ENCODE measurements at regions not wholly inside any gene's neighbourhood (a gene's known extent, or its start where the extent isn't known, plus 50 kb on each side); places are given as distances from the start of the nearest gene placed in this dataset.

DNA sequence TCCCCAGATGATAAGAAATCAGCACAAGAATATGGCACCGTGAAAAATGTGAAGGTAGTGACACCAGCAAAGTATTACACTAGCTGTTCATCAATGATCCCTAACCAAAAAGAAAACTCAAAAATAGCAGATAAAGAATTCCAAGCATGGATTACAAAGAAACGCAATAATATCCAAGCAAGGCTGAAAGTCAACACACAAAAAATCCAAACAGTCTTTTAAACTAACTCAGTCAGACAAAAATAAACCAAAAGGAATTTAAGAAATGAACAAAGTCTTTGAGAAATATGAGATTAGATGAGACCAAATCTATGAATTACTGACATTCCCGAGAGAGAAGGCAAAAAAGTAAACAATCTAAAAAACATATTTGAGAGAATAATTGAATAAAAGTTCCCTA is 976.1 kb upstream of the MAP3K7 start:
- no peak overlapping the region for H3K27ac ChIP-seq (ENCODE audit: low read depth in 1 of 3, low read length in 2 of 3)
- WGBS, 3 donors, result 69 to 74% (median 74%) methylated on average over 3 of the region's 3 CpGs
- no peaks in the 10 kb centered on the region for H3K36me3 ChIP-seq (ENCODE audit: control insufficient read depth in 3 of 3, insufficient read depth in 2 of 3, low read depth in 1 of 3, low read length in 3 of 3)
- no peaks in the 10 kb centered on the region for H3K4me1 ChIP-seq (ENCODE audit: control insufficient read depth in 3 of 3, insufficient read depth in 2 of 3, low read depth in 1 of 3, low read length in 2 of 3)
- H3K9me3 ChIP-seq (ENCODE audit: control insufficient read depth in 2 of 2, insufficient read depth in 1 of 2, low read depth in 1 of 2, low read length in 1 of 2), result peaks cover 0 to 8% of the 10 kb centered on the region in 2 donors
- no peak overlapping the region for H3K4me3 ChIP-seq (ENCODE audit: low read depth in 1 of 3, low read length in 3 of 3)
- no peaks in the 10 kb centered on the region for H3K27me3 ChIP-seq (ENCODE audit: control insufficient read depth in 3 of 3, insufficient read depth in 3 of 3, low read length in 3 of 3)
- DNase-seq, result no peak
- FAIRE-seq, result no peak

DNA sequence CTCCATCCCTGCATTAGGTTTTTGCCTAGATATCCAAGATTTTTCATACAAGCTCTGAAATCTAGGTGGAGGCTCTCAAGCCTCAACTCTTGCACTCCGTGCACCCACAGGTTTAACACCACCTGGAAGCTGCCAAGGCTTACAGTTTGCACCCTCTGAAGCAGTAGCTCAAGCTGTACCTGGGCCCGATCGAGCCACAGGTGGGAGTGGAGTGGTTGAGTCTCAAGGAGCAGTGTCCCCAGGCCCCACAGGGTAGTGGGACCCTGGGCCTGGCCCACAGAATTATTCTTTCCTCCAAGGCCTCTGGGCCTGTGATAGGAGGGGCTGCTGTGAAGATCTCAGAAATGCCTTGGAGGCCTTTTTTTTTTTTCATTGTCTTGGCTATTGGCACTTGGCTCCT is 973.5 kb upstream of the MAP3K7 start:
- no peak for FAIRE-seq
- WGBS, 3 donors, result 87 to 91% (median 89%) methylated on average over 3 of the region's 3 CpGs
- Histone ChIP-seq H3K4me1 (ENCODE audit: control insufficient read depth in 3 of 3, insufficient read depth in 2 of 3, low read depth in 1 of 3, low read length in 2 of 3) (no peaks in the 10 kb centered on the region), H3K36me3 (ENCODE audit: control insufficient read depth in 3 of 3, insufficient read depth in 2 of 3, low read depth in 1 of 3, low read length in 3 of 3) (no peaks in the 10 kb centered on the region), H3K27ac (ENCODE audit: low read depth in 1 of 3, low read length in 2 of 3) (no peak overlapping the region), H3K27me3 (ENCODE audit: control insufficient read depth in 3 of 3, insufficient read depth in 3 of 3, low read length in 3 of 3) (no peaks in the 10 kb centered on the region), H3K9me3 (ENCODE audit: control insufficient read depth in 2 of 2, insufficient read depth in 1 of 2, low read depth in 1 of 2, low read length in 1 of 2) (peaks cover 0 to 8% of the 10 kb centered on the region in 2 donors), H3K4me3 (ENCODE audit: low read depth in 1 of 3, low read length in 3 of 3) (no peak overlapping the region)
- DNase-seq, result no peak

DNA sequence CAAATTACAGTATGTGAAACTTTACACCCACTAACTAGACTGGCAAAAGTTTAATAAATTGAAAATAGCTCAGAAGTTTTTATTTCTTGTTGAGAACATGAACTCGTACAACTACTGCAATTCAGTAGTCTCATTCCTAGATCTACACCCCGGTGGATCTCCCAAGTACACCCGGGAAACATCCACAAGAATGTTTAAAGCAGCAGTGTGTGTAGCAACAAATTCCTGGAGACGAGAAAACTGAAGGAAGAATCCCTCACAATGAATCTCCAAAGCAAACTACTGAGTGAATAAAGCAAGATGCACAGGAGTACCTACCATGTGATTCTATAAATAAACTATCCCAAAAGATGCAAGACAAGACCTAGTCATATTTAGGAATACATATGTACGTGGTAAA is 954.0 kb upstream of the MAP3K7 start:
- H3K27me3 ChIP-seq (ENCODE audit: control insufficient read depth in 3 of 3, insufficient read depth in 3 of 3, low read length in 3 of 3), result no peaks in the 10 kb centered on the region
- no peaks in the 10 kb centered on the region for H3K9me3 ChIP-seq (ENCODE audit: control insufficient read depth in 2 of 2, insufficient read depth in 1 of 2, low read depth in 1 of 2, low read length in 1 of 2)
- no peaks in the 10 kb centered on the region for H3K4me1 ChIP-seq (ENCODE audit: control insufficient read depth in 3 of 3, insufficient read depth in 2 of 3, low read depth in 1 of 3, low read length in 2 of 3)
- H3K36me3 ChIP-seq (ENCODE audit: control insufficient read depth in 3 of 3, insufficient read depth in 2 of 3, low read depth in 1 of 3, low read length in 3 of 3), result no peaks in the 10 kb centered on the region
- WGBS, 3 donors, result 61 to 72% (median 70%) methylated on average over 5 of the region's 5 CpGs
- DNase-seq (no peak), FAIRE-seq (no peak)
- H3K27ac ChIP-seq (ENCODE audit: low read depth in 1 of 3, low read length in 2 of 3), result no peak overlapping the region
- H3K4me3 ChIP-seq (ENCODE audit: low read depth in 1 of 3, low read length in 3 of 3), result no peak overlapping the region

DNA sequence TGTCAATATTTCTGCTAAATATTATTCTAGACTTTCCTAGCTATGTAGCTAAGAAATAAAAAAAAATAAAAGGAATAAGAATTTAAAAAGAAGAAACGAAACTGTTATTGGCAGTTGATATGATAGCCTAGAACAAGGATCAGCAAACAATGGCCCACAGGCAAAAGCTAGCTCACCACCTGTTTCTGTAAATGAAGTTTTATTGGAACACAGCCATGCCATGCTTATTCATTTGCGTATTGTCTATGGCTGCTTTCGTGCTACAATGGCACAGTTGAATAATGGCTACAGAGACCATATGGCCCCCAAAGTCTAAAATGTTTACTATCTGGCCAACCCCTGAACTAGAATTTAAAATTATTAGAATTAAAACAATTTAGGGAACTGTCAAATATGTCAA is 952.6 kb upstream of the MAP3K7 start:
- no peak overlapping the region for H3K4me3 ChIP-seq (ENCODE audit: low read depth in 1 of 3, low read length in 3 of 3)
- H3K27me3 ChIP-seq (ENCODE audit: control insufficient read depth in 3 of 3, insufficient read depth in 3 of 3, low read length in 3 of 3), result no peaks in the 10 kb centered on the region
- no peaks in the 10 kb centered on the region for H3K9me3 ChIP-seq (ENCODE audit: control insufficient read depth in 2 of 2, insufficient read depth in 1 of 2, low read depth in 1 of 2, low read length in 1 of 2)
- H3K4me1 ChIP-seq (ENCODE audit: control insufficient read depth in 3 of 3, insufficient read depth in 2 of 3, low read depth in 1 of 3, low read length in 2 of 3), result no peaks in the 10 kb centered on the region
- DNase-seq (no peak), FAIRE-seq (no peak)
- no peaks in the 10 kb centered on the region for H3K36me3 ChIP-seq (ENCODE audit: control insufficient read depth in 3 of 3, insufficient read depth in 2 of 3, low read depth in 1 of 3, low read length in 3 of 3)
- no peak overlapping the region for H3K27ac ChIP-seq (ENCODE audit: low read depth in 1 of 3, low read length in 2 of 3)
- WGBS, 3 donors, result 51 to 75% (median 72%) methylated on average over 3 of the region's 3 CpGs

DNA sequence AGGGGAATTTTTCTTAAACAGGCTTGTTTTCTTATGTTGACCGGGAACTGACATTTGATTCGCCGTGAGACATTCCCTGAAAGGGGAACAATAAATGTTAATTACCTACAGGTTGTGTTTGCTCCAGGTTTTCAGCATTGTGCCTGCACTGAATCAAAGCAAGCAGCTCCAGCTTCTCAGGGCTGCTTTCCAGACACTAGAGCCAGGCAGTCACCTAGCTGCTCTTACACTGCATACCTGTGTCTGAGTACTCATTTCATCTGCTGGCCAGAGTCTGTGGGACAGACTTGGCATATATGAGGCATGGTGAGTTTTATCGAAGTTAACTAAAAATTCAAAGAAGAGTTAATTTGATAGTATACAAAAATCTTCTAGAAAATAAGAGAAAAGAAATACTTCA is 951.8 kb upstream of the MAP3K7 start:
- no peaks in the 10 kb centered on the region for H3K4me1 ChIP-seq (ENCODE audit: control insufficient read depth in 3 of 3, insufficient read depth in 2 of 3, low read depth in 1 of 3, low read length in 2 of 3)
- no peak overlapping the region for H3K4me3 ChIP-seq (ENCODE audit: low read depth in 1 of 3, low read length in 3 of 3)
- DNase-seq, result no peak
- no peak overlapping the region for H3K27ac ChIP-seq (ENCODE audit: low read depth in 1 of 3, low read length in 2 of 3)
- no peaks in the 10 kb centered on the region for H3K9me3 ChIP-seq (ENCODE audit: control insufficient read depth in 2 of 2, insufficient read depth in 1 of 2, low read depth in 1 of 2, low read length in 1 of 2)
- H3K27me3 ChIP-seq (ENCODE audit: control insufficient read depth in 3 of 3, insufficient read depth in 3 of 3, low read length in 3 of 3), result no peaks in the 10 kb centered on the region
- H3K36me3 ChIP-seq (ENCODE audit: control insufficient read depth in 3 of 3, insufficient read depth in 2 of 3, low read depth in 1 of 3, low read length in 3 of 3), result no peaks in the 10 kb centered on the region
- FAIRE-seq, result no peak
- 70 to 72% (median 70%) methylated on average over 4 of the region's 4 CpGs for WGBS, 3 donors

DNA sequence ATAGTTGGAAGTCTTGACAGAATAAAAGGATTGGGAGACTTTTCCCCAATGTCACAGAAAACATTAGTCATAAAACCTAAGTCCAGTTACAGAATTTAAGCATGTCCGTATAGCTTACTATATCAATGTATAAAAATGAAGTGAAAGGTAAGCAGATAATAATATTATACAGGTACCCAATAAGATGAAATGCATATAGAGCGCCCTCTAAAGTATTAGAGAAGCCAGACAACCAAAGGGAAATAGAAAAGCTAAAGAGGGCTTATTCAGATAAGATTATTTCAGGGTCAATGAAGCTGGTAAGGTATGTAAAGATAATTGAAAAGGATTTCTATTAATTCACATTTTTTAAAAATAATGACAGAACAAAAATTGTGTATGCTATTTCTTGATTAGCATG is 947.7 kb upstream of the MAP3K7 start:
- Histone ChIP-seq H3K4me3 (ENCODE audit: low read depth in 1 of 3, low read length in 3 of 3) (no peak overlapping the region), H3K36me3 (ENCODE audit: control insufficient read depth in 3 of 3, insufficient read depth in 2 of 3, low read depth in 1 of 3, low read length in 3 of 3) (no peaks in the 10 kb centered on the region), H3K27me3 (ENCODE audit: control insufficient read depth in 3 of 3, insufficient read depth in 3 of 3, low read length in 3 of 3) (no peaks in the 10 kb centered on the region), H3K9me3 (ENCODE audit: control insufficient read depth in 2 of 2, insufficient read depth in 1 of 2, low read depth in 1 of 2, low read length in 1 of 2) (no peaks in the 10 kb centered on the region), H3K4me1 (ENCODE audit: control insufficient read depth in 3 of 3, insufficient read depth in 2 of 3, low read depth in 1 of 3, low read length in 2 of 3) (no peaks in the 10 kb centered on the region), H3K27ac (ENCODE audit: low read depth in 1 of 3, low read length in 2 of 3) (no peak overlapping the region)
- DNase-seq (no peak), FAIRE-seq (no peak)
- whole genome bisulfite sequencing, 3 donors, result 29 to 57% (median 45%) methylated on average over 2 of the region's 2 CpGs

DNA sequence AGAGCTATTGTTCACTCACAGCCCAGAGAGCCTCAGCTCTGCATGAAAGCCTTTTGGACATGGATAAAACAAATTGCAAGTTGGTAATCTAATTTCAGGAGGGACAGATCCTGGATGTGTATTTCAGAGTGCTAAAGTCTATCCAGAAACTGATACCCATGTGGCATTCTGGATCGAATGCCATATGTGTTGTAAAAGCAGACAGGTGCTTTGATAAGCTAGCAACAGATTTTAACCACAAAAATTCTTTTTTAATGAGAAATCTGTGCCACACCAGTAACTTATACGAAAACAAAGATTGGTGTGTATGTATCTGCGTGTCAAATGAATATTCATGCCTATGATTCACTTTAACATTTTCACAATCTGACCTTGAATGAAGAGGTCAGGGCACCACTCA is 936.6 kb upstream of the MAP3K7 start:
- DNase-seq, result no peak
- Histone ChIP-seq H3K4me1 (ENCODE audit: control insufficient read depth in 3 of 3, insufficient read depth in 2 of 3, low read depth in 1 of 3, low read length in 2 of 3) (no peaks in the 10 kb centered on the region), H3K27ac (ENCODE audit: low read depth in 1 of 3, low read length in 2 of 3) (no peak overlapping the region), H3K36me3 (ENCODE audit: control insufficient read depth in 3 of 3, insufficient read depth in 2 of 3, low read depth in 1 of 3, low read length in 3 of 3) (no peaks in the 10 kb centered on the region), H3K4me3 (ENCODE audit: low read depth in 1 of 3, low read length in 3 of 3) (no peak overlapping the region), H3K27me3 (ENCODE audit: control insufficient read depth in 3 of 3, insufficient read depth in 3 of 3, low read length in 3 of 3) (no peaks in the 10 kb centered on the region), H3K9me3 (ENCODE audit: control insufficient read depth in 2 of 2, insufficient read depth in 1 of 2, low read depth in 1 of 2, low read length in 1 of 2) (no peaks in the 10 kb centered on the region)
- no peak for FAIRE-seq
- WGBS, 3 donors, result 49 to 84% (median 52%) methylated on average over 3 of the region's 3 CpGs

DNA sequence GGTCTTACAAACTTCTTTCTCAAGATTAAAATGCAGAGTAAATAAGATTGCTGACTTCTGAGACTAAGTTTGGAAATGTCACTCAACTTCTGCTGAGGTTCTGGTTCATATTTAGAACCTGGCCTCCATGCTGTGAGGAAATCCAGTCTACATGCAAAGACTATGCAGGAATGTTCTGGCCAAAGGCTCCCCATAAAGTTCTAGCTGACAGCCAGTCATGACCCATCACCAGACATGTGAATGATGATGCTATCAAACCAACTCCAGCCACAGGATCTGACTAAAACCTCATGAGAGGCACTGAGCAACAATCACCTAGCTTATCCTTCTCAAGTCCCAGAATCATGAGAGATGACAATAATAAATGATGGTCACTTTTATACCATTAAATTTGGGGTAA is 935.1 kb upstream of the MAP3K7 start:
- DNase-seq, result no peak
- no peaks in the 10 kb centered on the region for H3K27me3 ChIP-seq (ENCODE audit: control insufficient read depth in 3 of 3, insufficient read depth in 3 of 3, low read length in 3 of 3)

DNA sequence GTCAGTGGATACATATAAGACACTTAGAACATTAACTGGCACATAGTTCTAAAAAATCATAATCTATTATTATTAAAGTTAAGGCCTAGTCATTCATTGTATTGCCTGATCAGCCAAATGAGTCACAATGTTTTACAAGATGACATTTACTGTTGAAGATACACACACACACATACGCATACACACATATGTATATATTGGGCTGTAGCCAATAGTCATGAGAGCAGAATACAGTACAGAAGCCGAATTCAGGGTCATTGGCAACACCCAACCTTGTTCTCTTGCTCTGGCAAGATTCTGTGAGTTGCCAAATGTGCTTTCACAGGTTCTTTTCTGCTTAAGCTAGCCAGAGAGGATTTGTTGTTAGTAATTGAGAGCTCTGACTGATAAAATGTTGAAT is 922.8 kb upstream of the MAP3K7 start:
- H3K9me3 ChIP-seq (ENCODE audit: control insufficient read depth in 2 of 2, insufficient read depth in 1 of 2, low read depth in 1 of 2, low read length in 1 of 2), result peaks cover 0 to 3% of the 10 kb centered on the region in 2 donors
- no peaks in the 10 kb centered on the region for H3K4me1 ChIP-seq (ENCODE audit: control insufficient read depth in 3 of 3, insufficient read depth in 2 of 3, low read depth in 1 of 3, low read length in 2 of 3)
- no peaks in the 10 kb centered on the region for H3K36me3 ChIP-seq (ENCODE audit: control insufficient read depth in 3 of 3, insufficient read depth in 2 of 3, low read depth in 1 of 3, low read length in 3 of 3)
- FAIRE-seq, result no peak
- no peaks in the 10 kb centered on the region for H3K27me3 ChIP-seq (ENCODE audit: control insufficient read depth in 3 of 3, insufficient read depth in 3 of 3, low read length in 3 of 3)
- no peak for DNase-seq
- H3K27ac ChIP-seq (ENCODE audit: low read depth in 1 of 3, low read length in 2 of 3), result no peak overlapping the region
- H3K4me3 ChIP-seq (ENCODE audit: low read depth in 1 of 3, low read length in 3 of 3), result no peak overlapping the region
- WGBS, 3 donors, result 65 to 68% (median 66%) methylated on average over 2 of the region's 2 CpGs

More for the DNA sequence above, 935.1 kb upstream of the MAP3K7 start:
- H3K4me3 ChIP-seq (ENCODE audit: low read depth in 1 of 3, low read length in 3 of 3), result no peak overlapping the region
- H3K4me1 ChIP-seq (ENCODE audit: control insufficient read depth in 3 of 3, insufficient read depth in 2 of 3, low read depth in 1 of 3, low read length in 2 of 3), result no peaks in the 10 kb centered on the region
- no peak overlapping the region for H3K27ac ChIP-seq (ENCODE audit: low read depth in 1 of 3, low read length in 2 of 3)
- H3K36me3 ChIP-seq (ENCODE audit: control insufficient read depth in 3 of 3, insufficient read depth in 2 of 3, low read depth in 1 of 3, low read length in 3 of 3), result no peaks in the 10 kb centered on the region
- H3K9me3 ChIP-seq (ENCODE audit: control insufficient read depth in 2 of 2, insufficient read depth in 1 of 2, low read depth in 1 of 2, low read length in 1 of 2), result no peaks in the 10 kb centered on the region
- FAIRE-seq, result no peak
